GM21825 (cell line): ENCODE measurements at regions not wholly inside any gene's neighbourhood (a gene's known extent, or its start where the extent isn't known, plus 50 kb on each side); places are given as distances from the start of the nearest gene placed in this dataset.

Source experiments
- ATAC-seq: cut with Tn5 transposase; IDR thresholded peaks from one replicate; pipeline ENCODE4 v1.9.1; 2021; ENCODE audit warnings: mild to moderate bottlenecking, moderate library complexity; ENCODE audit not compliant: unreplicated experiment

DNA sequence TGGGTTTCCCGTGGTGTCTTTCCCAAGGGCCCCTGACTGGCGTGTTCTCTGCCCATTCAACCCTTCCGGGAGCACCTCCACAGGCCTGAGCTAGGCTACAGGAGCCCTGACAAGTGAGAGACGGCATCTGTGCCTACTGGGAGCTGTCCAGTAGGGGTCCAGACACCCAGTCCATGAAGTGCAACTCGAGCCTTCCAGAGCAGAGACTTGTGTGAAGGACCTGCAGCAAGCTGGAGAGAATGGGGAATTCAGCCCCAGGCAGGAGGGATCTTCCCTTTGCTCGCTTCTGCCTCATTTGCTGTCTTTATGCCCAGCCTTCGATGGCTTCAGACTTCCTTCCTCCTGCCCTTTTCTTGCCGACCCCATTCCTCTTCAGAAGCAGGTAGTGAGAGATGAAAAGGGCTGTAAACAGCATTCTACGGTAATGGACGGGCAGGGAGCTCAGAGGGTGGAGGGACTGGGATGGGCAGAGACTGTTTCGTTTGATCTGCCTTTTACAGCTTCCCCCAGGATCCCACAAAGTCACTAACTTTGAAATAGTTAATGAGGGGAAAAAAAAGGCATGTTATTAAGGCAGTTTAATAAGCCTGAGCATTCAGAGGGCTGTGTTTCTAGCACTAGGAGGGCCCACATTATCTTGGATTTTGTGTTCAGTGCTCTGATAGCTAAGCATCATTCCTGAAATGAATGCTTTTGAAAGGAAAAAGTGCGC is 327.6 kb downstream of the FGF9 start:
- no peak for ATAC-seq

DNA sequence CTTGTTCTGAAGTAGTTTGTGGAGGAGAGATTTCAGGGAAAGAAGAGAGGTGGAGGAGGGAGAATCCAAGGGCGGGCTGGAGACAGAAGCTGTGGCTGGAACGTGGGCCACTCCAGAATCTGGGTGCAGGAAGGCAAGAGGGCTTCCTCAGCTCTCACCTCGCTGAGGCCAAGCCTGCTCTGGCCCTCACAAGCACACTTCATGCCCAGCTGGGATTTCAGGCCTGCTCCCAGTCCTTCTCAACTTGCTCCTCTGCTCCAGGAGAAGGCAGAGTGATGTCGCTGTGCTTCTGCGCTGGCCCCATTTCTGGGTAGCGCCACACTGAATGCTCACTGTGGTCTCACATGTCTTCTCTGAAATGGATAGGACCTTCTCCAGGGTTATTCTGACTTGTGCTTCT is 328.8 kb downstream of the FGF9 start:
- no peak for ATAC-seq

DNA sequence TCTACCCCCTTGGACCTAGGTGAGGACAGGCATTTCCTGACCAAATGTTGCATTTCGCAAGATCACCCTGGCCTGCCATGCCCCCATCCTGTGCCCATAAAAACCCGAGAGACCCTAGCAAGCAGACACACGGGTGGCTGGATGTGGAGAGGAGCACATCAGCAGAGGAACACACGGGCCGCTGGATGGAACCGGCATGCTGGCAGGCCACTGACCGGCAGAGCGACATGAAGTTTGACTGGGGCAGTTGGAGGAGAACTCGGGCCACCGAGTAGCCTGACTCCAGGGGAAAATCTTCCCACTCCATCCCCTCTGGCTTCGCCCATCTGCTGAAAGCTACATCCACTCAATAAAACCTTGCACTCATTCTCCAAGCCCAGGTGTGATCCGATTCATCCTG is 329.3 kb downstream of the FGF9 start:
- ATAC-seq, result no peak

GRCh38 chr13:22001336-22001735 is 330.5 kb downstream of the FGF9 start:
- ATAC-seq, result no peak

- ATAC-seq, result no peak
Observed at GRCh38 chr13:22002893-22003292, 332.0 kb downstream of the FGF9 start.

DNA sequence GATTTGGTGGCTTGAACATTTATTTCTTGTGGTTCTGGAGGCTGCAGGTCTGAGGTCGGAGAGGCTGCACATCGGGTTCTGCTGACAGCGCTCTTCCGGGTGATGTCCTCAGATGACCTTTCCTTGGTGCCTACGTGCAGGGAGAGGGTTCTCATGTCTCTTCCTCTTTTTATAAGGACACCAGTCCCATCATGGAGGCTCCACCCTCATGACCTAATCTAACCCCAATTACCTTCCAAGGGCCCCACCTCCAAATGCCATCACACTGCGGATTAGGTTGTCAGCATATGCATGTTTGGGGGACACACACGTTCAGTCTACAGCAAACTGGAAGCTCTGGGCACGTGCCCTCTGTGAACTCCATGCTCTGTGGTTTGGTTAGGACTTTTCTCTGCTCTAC is 338.6 kb downstream of the FGF9 start:
- no peak for ATAC-seq

DNA sequence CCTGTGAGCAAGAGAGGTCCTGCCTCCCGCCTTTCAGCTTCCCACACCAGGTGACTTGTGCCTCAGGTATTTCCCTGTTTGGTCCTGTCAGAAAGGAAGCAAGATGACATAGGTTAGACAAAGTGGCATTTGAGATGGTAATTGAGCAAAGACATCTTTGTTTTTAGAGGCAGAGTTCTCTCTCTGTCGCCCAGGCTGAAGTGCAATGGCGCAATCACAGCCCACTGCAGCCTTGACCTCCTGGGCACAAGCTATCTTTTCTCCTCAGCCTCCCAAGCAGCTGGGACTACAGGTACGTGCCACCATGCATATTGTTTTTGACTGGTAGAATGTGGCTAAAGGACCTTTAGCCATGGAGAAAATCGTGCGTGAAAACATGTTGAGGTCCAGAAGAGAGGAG is 339.1 kb downstream of the FGF9 start:
- no peak for ATAC-seq

- ATAC-seq, result no peak
Observed at GRCh38 chr13:22012686-22013085, 341.8 kb downstream of the FGF9 start.

DNA sequence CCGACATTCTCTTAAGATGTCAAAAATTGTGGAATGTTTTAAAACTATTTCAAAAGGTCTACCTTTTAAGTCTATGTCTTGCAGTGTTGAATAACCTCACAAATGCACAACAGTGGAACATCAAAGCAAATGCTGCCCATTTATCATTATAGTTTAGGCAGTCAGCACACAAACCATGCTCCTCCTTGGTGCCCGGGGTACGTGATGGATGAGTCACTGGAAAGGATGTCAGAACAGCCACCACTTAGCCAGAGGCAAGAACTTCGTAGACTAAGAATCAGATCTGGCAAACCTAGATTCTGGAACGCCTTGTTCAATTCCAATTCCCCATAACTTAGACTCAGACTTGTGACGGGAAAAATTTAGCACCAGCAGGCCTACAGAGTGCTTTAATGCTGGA is 343.6 kb downstream of the FGF9 start:
- ATAC-seq, result no peak

DNA sequence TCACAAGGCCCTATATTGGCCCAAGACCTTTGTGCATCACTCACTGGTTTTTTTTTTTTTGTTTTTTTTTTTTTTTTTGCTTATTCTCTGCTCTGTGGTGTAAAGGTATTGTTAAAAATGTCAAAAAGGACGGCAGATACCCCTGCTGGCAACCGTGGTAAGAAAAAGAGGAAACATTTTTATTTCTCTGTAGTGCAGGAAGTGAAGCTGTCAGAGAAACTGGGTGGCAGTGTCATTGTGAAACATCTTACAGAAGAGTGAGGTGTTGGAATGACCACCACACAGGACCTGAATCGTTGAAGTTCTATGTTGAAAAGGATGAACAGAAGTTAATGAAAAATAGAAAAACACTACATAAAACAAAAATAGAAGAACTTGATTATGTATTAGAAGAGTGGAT is 346.4 kb downstream of the FGF9 start:
- ATAC-seq, result peak; percentile 92

- ATAC-seq, result peak; percentile 18
Observed at GRCh38 chr13:22018076-22018835, 347.4 kb downstream of the FGF9 start.

- no peak for ATAC-seq
Observed at GRCh38 chr13:22018836-22019210, 347.9 kb downstream of the FGF9 start.

DNA sequence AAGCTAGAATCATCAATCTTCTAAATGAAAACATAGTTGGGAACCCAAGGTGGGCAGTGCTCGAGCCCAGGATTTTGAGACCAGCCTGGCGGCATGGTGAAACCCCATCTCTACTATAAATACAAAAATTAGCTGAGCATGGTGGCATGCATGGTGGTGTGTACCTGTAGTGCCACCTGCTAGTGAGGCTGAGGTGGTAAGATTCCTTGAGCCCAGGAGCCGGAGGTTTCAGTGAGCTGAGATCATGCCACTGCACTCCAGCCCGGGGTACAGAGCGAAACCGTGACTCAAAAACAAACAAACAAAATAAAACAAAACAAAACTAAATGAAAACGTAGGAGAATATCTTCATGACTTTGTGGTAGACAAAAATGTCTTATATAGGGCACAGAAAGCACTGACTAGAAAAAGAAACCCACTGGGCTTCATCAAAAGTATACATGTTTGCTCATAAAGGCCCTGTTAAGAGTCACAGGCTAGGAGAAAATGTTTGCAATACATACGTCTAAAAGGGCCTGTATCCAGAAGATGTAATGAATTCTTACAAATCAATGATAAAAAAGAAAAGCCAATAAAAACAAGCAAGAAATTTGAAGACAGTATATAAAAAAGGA is 353.6 kb downstream of the FGF9 start:
- ATAC-seq, result no peak

DNA sequence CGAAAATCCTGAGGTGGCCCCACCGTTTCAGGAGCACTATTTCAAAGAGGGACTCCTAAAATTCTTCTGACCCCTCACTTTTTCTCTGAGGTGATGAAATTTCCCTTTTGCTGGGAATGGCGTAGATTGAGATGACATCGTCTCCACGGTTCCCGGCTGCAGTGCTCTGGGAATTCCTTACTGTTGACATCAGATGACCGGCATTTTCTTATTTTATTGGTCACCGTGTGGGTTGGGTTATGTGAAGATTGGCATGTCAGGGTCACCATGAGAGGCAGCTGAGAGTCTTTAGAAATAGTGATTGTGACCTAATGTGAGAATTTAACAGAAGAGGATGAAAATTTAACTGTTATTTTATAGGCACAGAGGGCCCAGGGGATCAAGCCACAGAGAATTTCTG is 356.7 kb downstream of the FGF9 start:
- ATAC-seq, result no peak

DNA sequence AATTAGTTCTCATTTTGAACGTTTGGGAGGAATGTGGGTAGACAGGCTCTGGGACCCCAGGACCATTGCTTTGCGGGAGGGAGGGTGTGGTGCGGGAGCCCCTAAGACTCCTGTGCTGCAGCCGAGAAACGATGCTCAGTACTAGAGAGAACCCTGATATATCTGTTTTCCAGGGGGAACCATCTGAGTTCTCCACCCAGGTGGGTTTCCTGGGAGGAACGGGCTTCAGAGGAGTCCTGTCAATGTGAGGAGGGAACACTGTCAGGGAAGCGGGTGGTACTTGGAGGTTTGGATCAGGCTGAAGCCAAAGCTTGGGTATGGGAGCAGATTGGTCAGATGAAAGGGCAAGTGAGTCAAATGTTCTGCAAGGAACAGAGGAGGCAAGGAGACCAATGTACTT is 358.0 kb downstream of the FGF9 start:
- no peak for ATAC-seq

DNA sequence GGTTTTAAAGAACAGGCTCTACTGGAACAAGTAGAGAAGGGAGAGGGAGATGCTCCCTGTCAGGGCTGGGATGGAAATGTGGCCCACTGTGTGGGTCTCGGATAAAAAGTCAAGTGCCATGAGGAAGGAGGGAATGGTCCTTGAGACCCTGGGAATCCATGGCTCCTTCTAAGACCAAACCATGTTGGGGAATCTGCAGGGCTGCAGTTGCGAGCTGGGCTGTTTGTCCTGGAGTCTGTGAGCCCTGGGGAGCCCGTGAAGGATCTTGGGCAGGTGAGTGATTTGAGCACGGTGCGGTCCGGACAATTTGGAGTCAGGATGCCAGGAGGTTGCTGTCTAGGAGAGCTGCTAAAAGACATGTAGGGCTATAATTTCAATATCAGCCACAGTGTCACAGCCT is 359.4 kb downstream of the FGF9 start:
- no peak for ATAC-seq

GRCh38 chr13:22031702-22032286 is 360.9 kb downstream of the FGF9 start:
- ATAC-seq, result no peak

DNA sequence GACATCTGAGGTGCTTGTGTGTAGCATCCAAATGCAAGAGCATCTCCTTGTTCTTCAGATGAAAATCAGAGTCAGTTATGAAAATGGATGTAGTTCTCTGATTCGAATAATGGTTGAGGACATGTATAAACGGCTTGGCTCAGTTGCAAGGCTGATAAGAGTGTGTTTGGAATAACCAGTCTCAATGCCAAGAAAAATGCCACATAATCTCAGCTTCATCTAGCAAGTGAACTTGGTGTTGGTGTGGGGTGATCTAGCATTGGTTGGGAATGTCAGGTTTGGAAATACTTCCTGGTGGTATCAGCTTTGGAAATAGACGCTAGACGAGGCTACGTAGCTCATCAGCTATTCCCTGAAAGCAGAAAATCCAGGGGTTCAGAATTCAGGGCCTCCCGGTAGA is 362.0 kb downstream of the FGF9 start:
- ATAC-seq, result no peak

DNA sequence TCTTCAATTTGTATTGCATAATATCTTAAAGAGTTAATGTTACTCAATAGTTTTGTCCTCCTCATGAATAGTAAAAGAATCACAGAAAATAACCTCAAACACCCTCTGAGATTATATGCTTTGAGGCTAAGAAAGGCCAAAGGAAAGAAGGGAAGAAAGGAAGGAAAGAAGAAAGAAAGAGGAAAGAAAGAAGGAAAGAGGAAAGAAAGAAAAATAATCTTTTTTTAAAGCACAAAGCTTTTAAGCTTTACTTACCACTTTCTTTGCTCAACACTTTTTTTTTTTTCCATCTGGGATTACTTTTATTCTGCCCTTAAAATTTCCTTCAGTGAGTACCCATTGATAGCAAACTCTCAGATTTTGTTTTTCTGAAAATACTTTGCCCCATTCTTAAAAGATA is 369.1 kb downstream of the FGF9 start:
- no peak for ATAC-seq

DNA sequence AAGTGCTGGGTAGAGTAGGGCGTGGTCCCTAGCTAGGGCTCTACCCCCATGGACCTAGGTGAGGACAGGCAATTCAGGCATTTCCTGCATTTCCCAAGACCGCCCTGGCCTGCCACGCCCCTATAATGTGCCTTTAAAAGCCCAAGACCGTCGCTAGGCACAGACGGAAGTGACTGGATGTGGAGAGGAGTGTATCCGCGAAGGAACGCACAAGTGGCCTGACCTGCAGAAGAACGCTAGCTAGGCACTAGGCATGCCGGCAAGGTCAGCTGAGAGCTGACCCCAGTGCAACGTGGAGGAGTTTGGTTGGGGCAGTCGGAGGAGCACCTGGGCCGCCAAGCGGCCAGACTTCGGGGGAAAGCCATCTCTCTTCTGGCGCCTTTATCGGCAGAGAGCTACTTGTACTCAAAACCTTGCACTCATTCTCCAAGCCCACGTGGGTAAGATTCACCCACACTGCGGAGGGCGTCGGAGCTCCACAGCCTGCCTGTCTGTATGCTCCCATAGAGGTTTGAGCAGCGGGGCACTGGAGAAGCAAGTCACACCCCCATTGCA is 370.0 kb downstream of the FGF9 start:
- no peak for ATAC-seq

DNA sequence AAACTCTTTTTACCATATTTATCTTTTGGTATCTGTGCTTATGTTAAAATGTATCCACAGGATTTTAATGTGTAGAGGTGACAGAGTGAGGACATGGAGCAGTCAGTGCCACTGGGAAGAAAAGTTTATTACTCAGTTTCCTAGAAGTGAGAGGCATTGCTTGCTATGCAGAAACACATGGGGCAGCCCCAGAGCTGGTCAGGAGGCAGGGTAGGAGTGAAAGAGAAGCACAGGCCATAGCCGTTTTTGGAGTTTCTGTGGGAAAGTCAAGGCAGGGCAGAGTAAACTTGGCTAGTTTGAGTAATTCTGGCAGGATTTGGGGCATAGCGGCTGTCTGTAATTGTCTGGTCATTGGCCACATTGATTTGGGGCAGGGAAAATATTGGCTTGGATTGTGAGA is 370.9 kb downstream of the FGF9 start:
- ATAC-seq, result no peak
